GM23338 (cell line): ENCODE measurements at regions not wholly inside any gene's neighbourhood (a gene's known extent, or its start where the extent isn't known, plus 50 kb on each side); places are given as distances from the start of the nearest gene placed in this dataset.

Experiments
- CREB1 ChIP-seq: fragments of 250-450 bp; sonication (Bioruptor Pico); IDR thresholded peaks from 2 replicates; pipeline ENCODE4 v1.5.0; 2020; ENCODE audit warnings: low read depth, mild to moderate bottlenecking, moderate library complexity
- EZH2 ChIP-seq: fragments of 200-600 bp; sonication (generic); IDR thresholded peaks from one replicate; pipeline ENCODE4 v1.8.0; 2017; ENCODE audit warnings: antibody characterized with exemption, mild to moderate bottlenecking, low read depth; ENCODE audit not compliant: unreplicated experiment
- EZH2phosphoT487 ChIP-seq: fragments of 200-600 bp; sonication (generic); IDR thresholded peaks from one replicate; pipeline ENCODE4 v1.8.1; 2018; ENCODE audit warnings: antibody characterized with exemption; ENCODE audit not compliant: unreplicated experiment
- POLR2AphosphoS5 ChIP-seq: IDR thresholded peaks from 2 replicates; pipeline ENCODE4 v1.6.1; 2016; ENCODE audit warnings: antibody characterized with exemption, low read depth
- REST ChIP-seq: IDR thresholded peaks from one replicate; pipeline ENCODE4 v1.6.1; 2018; ENCODE audit warnings: antibody characterized with exemption; ENCODE audit not compliant: unreplicated experiment
- STAT1 ChIP-seq: IDR thresholded peaks from one replicate; pipeline ENCODE4 v1.6.1; 2016; ENCODE audit warnings: antibody characterized with exemption; ENCODE audit not compliant: unreplicated experiment
- ZNF462 ChIP-seq: fragments of 250-450 bp; sonication (Bioruptor Pico); IDR thresholded peaks from 2 replicates; pipeline ENCODE4 v1.5.0; 2020; ENCODE audit warnings: mild to moderate bottlenecking, moderate library complexity
- TF ChIP-seq, protein P1 (sequence below), 2 experiments: fragments of 200-600 bp in 1 of 2; sonication (generic) in 1 of 2; conservative IDR thresholded peaks; 2 replicates each; pipeline versions ENCODE4 v1.5.1 to v1.6.1; 2016 to 2017; ENCODE audit warnings: antibody characterized with exemption in 2 of 2, low read depth in 2 of 2, mild to moderate bottlenecking in 2 of 2, moderate library complexity in 1 of 2

DNA sequence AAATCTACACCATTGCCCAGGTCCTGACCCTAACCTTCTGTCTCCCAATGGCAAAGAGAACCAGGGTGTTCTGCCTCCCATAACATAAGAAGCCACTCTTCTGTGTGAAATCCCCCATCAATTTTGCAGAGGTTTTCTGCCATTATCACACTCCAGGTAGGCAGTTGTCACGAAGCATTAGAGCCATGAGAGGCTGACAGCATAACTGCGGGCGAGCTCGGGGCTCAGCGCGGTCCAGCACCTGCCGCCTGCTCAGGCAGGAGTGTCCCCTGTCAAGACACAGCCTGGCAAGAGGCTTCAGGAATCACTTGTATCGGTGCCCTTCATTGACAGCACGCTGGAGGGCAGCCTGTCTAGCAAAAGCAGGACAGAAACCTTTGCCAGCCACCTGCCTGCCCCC, 251.2 kb downstream of the SATB2 start:
- TF ChIP-seq, protein P1, sequence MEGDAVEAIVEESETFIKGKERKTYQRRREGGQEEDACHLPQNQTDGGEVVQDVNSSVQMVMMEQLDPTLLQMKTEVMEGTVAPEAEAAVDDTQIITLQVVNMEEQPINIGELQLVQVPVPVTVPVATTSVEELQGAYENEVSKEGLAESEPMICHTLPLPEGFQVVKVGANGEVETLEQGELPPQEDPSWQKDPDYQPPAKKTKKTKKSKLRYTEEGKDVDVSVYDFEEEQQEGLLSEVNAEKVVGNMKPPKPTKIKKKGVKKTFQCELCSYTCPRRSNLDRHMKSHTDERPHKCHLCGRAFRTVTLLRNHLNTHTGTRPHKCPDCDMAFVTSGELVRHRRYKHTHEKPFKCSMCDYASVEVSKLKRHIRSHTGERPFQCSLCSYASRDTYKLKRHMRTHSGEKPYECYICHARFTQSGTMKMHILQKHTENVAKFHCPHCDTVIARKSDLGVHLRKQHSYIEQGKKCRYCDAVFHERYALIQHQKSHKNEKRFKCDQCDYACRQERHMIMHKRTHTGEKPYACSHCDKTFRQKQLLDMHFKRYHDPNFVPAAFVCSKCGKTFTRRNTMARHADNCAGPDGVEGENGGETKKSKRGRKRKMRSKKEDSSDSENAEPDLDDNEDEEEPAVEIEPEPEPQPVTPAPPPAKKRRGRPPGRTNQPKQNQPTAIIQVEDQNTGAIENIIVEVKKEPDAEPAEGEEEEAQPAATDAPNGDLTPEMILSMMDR (conservative IDR thresholded peaks at IDR 0.05; ENCODE audit: low read depth in 2 of 2) = no peak
- no peak for TF ChIP-seq EZH2
- no peak for TF ChIP-seq REST
- TF ChIP-seq POLR2AphosphoS5 = no peak
- TF ChIP-seq CREB1 = no peak
- no peak for TF ChIP-seq EZH2phosphoT487
- TF ChIP-seq ZNF462 = no peak
- TF ChIP-seq STAT1 = no peak
